Body of pancreas (tissue), 4 donors: ENCODE measurements at regions not wholly inside any gene's neighbourhood (a gene's known extent, or its start where the extent isn't known, plus 50 kb on each side); places are given as distances from the start of the nearest gene placed in this dataset.

Experiments
- CTCF ChIP-seq, 7 experiments: fragments of 450-650 bp in 4 of 7; fragments of 200-600 bp in 3 of 7; sonication (generic) in 3 of 7; IDR thresholded peaks; one replicate each; pipeline ENCODE4 v1.5.1; 2016 to 2019; ENCODE audit warnings: antibody characterized with exemption in 7 of 7
- POLR2A ChIP-seq, 3 donors: fragments of 450-650 bp; IDR thresholded peaks; one replicate each; pipeline ENCODE4 v1.6.1; 2016; ENCODE audit warnings: antibody characterized with exemption in 3 of 3, mild to moderate bottlenecking in 2 of 3

- TF ChIP-seq CTCF (IDR thresholded peaks at IDR 0.05) (no peak), POLR2A (IDR thresholded peaks at IDR 0.05) (no peak)
Observed at GRCh38 chr17:71011391-71011790, 842.1 kb downstream of the KCNJ2 start.
